ENCODE measurements at regions not wholly inside any gene's neighbourhood (a gene's known extent, or its start where the extent isn't known, plus 50 kb on each side); places are given as distances from the start of the nearest gene placed in this dataset.

- Mint-ChIP-seq H3K9me3 (no peaks in the 10 kb centered on the region), H3K4me1 (peaks cover 11% of the 10 kb centered on the region), H3K36me3 (ENCODE audit: low read depth) (no peaks in the 10 kb centered on the region), H3K27me3 (ENCODE audit: low read depth) (peaks cover 15% of the 10 kb centered on the region), H3K27ac (no peak overlapping the region), H3K4me3 (no peak overlapping the region)
- no peak for TF ChIP-seq CTCF (IDR thresholded peaks at IDR 0.05; ENCODE audit: unreplicated experiment in 3 of 3)
Measured at GRCh38 chr1:29640428-29640785, 404.1 kb downstream of the PTPRU start.

GRCh38 chr1:29639741-29640427 is 403.6 kb downstream of the PTPRU start:
- Mint-ChIP-seq H3K27me3 (ENCODE audit: low read depth) (peaks cover 15% of the 10 kb centered on the region), H3K4me3 (no peak overlapping the region), H3K27ac (no peak overlapping the region), H3K36me3 (ENCODE audit: low read depth) (no peaks in the 10 kb centered on the region), H3K4me1 (peaks cover 11% of the 10 kb centered on the region), H3K9me3 (no peaks in the 10 kb centered on the region)
- no peak for TF ChIP-seq CTCF (IDR thresholded peaks at IDR 0.05; ENCODE audit: unreplicated experiment in 3 of 3)

- H3K27ac Mint-ChIP-seq, result no peak overlapping the region
- H3K4me3 Mint-ChIP-seq, result no peak overlapping the region
- H3K27me3 Mint-ChIP-seq (ENCODE audit: low read depth), result peaks cover 15% of the 10 kb centered on the region
- no peaks in the 10 kb centered on the region for H3K9me3 Mint-ChIP-seq
- H3K36me3 Mint-ChIP-seq (ENCODE audit: low read depth), result no peaks in the 10 kb centered on the region
- peaks cover 13% of the 10 kb centered on the region for H3K4me1 Mint-ChIP-seq
- TF ChIP-seq CTCF (IDR thresholded peaks at IDR 0.05; ENCODE audit: unreplicated experiment in 3 of 3), result no peak
Measured at GRCh38 chr1:29639156-29639736, 402.9 kb downstream of the PTPRU start.

GRCh38 chr1:29638281-29638680 is 402.0 kb downstream of the PTPRU start:
- Mint-ChIP-seq H3K36me3 (ENCODE audit: low read depth) (no peaks in the 10 kb centered on the region), H3K27me3 (ENCODE audit: low read depth) (peaks cover 15% of the 10 kb centered on the region), H3K4me3 (no peak overlapping the region), H3K4me1 (peaks cover 23% of the 10 kb centered on the region), H3K9me3 (no peaks in the 10 kb centered on the region), H3K27ac (no peak overlapping the region)
- TF ChIP-seq CTCF (IDR thresholded peaks at IDR 0.05; ENCODE audit: unreplicated experiment in 3 of 3), result no peak

GRCh38 chr1:29636936-29637335 is 400.6 kb downstream of the PTPRU start:
- Mint-ChIP-seq H3K27me3 (ENCODE audit: low read depth) (peaks cover 15% of the 10 kb centered on the region), H3K36me3 (ENCODE audit: low read depth) (no peaks in the 10 kb centered on the region), H3K4me3 (no peak overlapping the region), H3K4me1 (peaks cover 33% of the 10 kb centered on the region), H3K27ac (peak overlapping the region in 1 of 3 experiments; percentile 65), H3K9me3 (no peaks in the 10 kb centered on the region)
- TF ChIP-seq CTCF (IDR thresholded peaks at IDR 0.05; ENCODE audit: unreplicated experiment in 3 of 3), result no peak
